HPDE6-E6E7 (cell line): ENCODE measurements at regions not wholly inside any gene's neighbourhood (a gene's known extent, or its start where the extent isn't known, plus 50 kb on each side); places are given as distances from the start of the nearest gene placed in this dataset.
"Not testable (repeated sequence)": the region's sequence is repeated elsewhere in the genome, so short reads cannot be mapped to it uniquely, and the experiment has no call there.

ENCODE experiments used
- DNase-seq: peaks from one replicate; pipeline ENCODE4 v3.0.0; 2011; ENCODE audit warnings: missing footprints; ENCODE audit errors: extremely low spot score

GRCh38 chr14:38583471-38583870 lies 327.6 kb upstream of the CLEC14A start:
- DNase-seq, result no peak

GRCh38 chr14:38578278-38578681 lies 322.4 kb upstream of the CLEC14A start:
- DNase-seq, result no peak

- DNase-seq, result no peak
These were observed 311.8 kb upstream of the CLEC14A start for GRCh38 chr14:38567703-38568102.

- no peak for DNase-seq
These were observed 305.8 kb upstream of the CLEC14A start for GRCh38 chr14:38561657-38562056.

GRCh38 chr14:38559711-38560110 lies 303.8 kb upstream of the CLEC14A start:
- no peak for DNase-seq

DNA sequence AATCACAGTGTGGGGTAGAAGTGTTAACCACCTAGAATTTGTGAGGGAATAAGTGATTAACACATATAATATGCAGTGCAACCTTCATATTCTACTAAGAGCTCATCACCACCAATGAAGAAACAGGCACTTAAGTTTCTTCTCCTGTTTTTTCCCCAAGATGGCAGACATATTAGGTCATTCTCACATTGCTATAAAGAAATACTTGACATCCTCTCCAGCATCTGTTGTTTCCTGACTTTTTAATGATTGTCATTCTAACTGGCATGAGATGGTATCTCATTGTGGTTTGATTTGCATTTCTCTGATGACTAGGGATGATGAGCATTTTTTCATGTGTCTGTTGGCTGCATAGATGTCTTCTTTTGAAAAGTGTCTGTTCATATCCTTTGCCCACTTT lies 301.5 kb upstream of the CLEC14A start:
- not testable (repeated sequence) for DNase-seq

- no peak for DNase-seq
These were observed 300.4 kb upstream of the CLEC14A start for GRCh38 chr14:38556252-38556651.

DNA sequence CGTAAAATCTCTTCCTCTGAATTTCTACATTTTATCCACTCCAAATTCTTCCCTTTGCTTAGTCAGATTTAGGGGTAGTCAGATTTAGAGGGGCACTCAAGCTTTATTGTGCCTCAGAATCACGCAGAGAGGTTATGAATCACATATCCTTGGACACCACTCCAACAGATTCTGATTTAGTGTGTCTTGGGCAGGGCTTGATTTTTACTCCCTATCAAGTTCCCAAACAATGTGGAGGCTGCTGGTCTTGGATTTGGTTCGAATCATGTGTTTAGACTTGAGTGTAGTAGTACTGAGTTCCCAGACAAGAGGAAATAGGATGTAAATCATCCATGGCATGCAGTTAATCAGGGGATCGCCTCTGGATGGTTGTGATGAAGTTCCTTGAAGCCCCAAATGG lies 298.1 kb upstream of the CLEC14A start:
- DNase-seq, result no peak

DNA sequence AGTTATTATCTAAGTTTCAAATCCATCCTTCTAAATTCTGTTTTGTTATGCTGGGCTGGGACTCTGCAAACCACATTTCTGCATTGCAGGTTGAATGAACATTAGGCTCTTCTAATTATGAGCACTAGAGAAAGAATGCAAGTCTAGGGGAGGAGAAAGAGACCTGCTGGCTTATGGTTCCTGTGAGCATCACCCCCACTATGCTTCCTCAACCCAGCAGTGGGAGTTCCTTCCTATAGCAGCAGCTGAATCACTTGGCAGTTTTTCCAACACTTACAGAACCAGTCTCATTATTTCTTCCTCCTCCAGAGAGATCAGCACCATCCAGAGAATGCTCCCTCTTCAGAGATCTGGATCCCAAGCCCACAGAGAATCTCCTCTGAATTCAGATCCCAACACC lies 297.7 kb upstream of the CLEC14A start:
- DNase-seq, result no peak

DNA sequence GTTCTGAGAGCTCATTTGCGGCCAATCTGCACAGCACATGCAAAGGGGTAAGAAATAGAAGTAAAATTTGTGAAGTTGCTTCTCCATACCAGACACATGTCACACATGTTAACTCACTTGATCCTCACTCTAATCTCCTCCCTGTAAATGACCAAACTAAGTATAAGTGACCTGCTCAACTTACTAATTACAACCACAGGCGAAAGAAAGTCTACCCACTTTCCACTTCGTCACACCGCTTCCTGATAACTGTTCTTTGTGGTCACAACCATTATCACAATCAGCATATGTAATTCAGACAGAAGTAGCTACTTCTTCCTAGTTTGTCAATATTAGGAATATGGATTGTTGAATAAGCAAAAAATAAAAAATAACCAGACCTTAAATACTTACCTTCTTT lies 293.7 kb upstream of the CLEC14A start:
- no peak for DNase-seq

- DNase-seq, result no peak
These were observed 292.1 kb upstream of the CLEC14A start for GRCh38 chr14:38547961-38548490.

- no peak for DNase-seq
These were observed 291.1 kb upstream of the CLEC14A start for GRCh38 chr14:38546932-38547551.

- no peak for DNase-seq
These were observed 288.9 kb upstream of the CLEC14A start for GRCh38 chr14:38544776-38545175.

- not testable (repeated sequence) for DNase-seq
These were observed 288.0 kb upstream of the CLEC14A start for GRCh38 chr14:38543851-38544250.

DNA sequence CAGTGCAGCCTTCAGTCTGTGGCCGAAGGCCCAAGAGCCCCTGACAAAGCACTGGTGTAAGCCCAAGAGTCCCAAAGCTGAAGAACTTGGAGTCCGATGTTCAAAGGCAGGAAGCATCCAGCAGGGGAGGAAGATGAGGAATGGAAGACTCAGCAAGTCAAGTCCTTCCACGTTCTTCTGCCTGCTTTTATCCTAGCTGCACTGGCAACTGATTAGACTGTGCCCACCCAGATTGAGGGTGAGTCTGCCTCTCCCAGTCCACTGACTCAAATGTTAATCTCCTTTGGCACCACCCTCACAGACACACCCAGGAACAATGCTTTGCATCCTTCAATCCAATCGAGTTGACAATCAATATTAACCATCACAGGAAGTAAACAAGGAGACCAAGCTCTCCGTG lies 282.2 kb upstream of the CLEC14A start:
- DNase-seq, result not testable (repeated sequence)

DNA sequence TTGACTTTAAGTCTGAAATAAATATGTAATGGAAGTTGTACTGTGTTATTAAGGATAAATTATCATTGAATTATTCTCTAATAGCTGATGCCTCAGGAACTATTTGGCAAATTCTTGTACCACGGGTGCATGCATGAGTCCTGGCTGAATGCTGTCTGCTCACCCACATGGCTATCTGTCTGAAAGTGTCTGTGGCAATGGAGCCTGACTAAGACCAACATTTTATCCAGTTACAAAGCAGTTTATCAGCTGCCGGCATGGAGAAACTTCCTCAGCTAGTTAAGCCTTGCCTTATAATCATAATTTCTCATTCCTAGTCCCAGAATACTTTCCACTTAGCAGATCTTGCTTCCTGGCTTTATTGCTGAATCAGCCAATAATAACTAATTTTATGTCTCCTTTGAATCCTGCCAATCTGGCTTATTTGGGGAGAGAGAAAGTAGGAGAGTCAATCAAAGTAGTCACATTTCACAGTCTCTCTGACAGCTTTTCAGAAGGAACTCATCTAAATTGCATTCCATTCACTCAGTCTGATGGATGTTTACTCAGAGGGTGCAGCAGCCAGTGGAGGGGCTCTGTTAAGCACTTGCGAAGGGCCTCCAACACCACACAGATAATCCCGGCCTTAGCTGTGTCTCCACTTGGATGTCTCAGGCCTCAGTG lies 280.6 kb upstream of the CLEC14A start:
- DNase-seq, result no peak

- no peak for DNase-seq
These were observed 272.7 kb upstream of the CLEC14A start for GRCh38 chr14:38528582-38528981.

DNA sequence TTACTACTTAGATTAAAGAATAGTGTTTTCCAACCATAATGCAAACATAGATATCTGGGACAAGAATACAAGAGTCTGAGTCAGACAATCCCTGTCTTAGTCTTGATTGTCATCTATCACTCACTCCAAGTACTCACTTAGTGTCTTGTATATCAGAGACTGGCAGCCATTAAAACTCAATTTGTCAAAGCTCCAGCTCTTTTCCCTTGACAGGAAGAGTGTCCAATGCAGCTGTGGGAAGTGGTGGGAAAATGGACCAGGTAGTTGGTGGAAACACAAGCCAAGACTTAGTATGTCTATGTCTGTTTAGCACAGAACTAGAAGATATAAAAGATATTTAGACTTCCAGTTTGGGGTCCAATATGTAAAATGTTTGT lies 271.6 kb upstream of the CLEC14A start:
- DNase-seq, result no peak

GRCh38 chr14:38526826-38527501 lies 271.1 kb upstream of the CLEC14A start:
- DNase-seq, result no peak

- DNase-seq, result no peak
These were observed 269.0 kb upstream of the CLEC14A start for GRCh38 chr14:38524636-38525509.

- DNase-seq, result no peak
These were observed 266.8 kb upstream of the CLEC14A start for GRCh38 chr14:38522724-38523123.

DNA sequence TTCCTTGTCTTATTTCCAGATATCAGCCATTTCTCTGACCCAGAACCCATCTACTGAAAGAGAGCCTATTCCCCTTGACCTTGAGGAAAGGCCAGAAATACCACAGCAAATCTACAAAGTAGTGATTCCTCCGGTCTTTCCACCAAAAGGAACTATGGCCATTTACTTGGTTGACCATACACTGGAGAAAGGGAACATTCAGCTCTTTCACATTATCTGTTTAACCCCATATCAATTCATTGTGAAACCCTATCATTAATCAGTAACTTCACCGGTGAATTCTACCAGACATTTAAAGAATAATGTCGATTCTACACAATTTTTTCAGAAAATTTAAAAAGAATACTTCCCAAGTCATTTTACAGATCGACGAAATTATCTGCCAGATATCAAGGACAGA lies 265.7 kb upstream of the CLEC14A start:
- no peak for DNase-seq
